GM12872 (cell line): ENCODE measurements at regions not wholly inside any gene's neighbourhood (a gene's known extent, or its start where the extent isn't known, plus 50 kb on each side); places are given as distances from the start of the nearest gene placed in this dataset.

Experiments used
- CTCF ChIP-seq: IDR thresholded peaks from 3 replicates; pipeline ENCODE4 v1.5.1; 2011; ENCODE audit warnings: low read depth, mild to moderate bottlenecking, low read length, moderate library complexity; ENCODE audit not compliant: insufficient read depth

GRCh38 chr20:60400567-60400966, 442.3 kb downstream of the CDH26 start:
- TF ChIP-seq CTCF: no peak

- TF ChIP-seq CTCF: no peak
Observed at GRCh38 chr20:60402189-60403058, 444.2 kb downstream of the CDH26 start.

- TF ChIP-seq CTCF: no peak
Observed at GRCh38 chr20:60403105-60403741, 445.0 kb downstream of the CDH26 start.

- TF ChIP-seq CTCF: no peak
Observed at GRCh38 chr20:60407011-60407771, 449.0 kb downstream of the CDH26 start.

GRCh38 chr20:60407938-60408337, 449.7 kb downstream of the CDH26 start:
- no peak for TF ChIP-seq CTCF

- no peak for TF ChIP-seq CTCF
Observed at GRCh38 chr20:60408435-60408834, 450.2 kb downstream of the CDH26 start.

- no peak for TF ChIP-seq CTCF
Observed at GRCh38 chr20:60410618-60411264, 452.5 kb downstream of the CDH26 start.
